Pulmonary artery endothelial cell (primary cell): ENCODE measurements at regions not wholly inside any gene's neighbourhood (a gene's known extent, or its start where the extent isn't known, plus 50 kb on each side); places are given as distances from the start of the nearest gene placed in this dataset.
"Not testable (repeated sequence)": the region's sequence is repeated elsewhere in the genome, so short reads cannot be mapped to it uniquely, and the experiment has no call there.

Source experiments
- DNase-seq: peaks from one replicate; pipeline ENCODE4 v3.0.0-alpha.2; 2011; ENCODE audit warnings: low read depth, low spot score

GRCh38 chr3:80983753-80984152 is 777.7 kb downstream of the GBE1 start:
- no peak for DNase-seq

GRCh38 chr3:80978216-80978969 is 783.1 kb downstream of the GBE1 start:
- DNase-seq: no peak

DNA sequence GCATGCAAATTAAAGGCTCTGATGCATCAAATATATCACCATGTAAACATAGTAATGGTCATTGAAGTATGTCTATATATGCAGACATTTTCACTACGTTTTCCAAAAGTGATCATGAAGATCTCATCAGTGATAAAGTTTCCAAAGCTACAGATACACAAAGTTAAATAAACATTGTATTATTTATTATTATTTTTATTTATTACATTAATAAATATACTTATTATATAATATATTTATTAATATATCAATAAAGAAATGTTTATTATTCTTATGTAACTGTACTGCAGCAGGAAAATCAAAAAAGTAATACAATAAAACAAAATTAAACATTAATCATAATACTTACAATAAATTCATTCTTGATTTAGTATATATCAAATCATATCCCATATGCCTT is 791.2 kb downstream of the GBE1 start:
- DNase-seq: no peak

DNA sequence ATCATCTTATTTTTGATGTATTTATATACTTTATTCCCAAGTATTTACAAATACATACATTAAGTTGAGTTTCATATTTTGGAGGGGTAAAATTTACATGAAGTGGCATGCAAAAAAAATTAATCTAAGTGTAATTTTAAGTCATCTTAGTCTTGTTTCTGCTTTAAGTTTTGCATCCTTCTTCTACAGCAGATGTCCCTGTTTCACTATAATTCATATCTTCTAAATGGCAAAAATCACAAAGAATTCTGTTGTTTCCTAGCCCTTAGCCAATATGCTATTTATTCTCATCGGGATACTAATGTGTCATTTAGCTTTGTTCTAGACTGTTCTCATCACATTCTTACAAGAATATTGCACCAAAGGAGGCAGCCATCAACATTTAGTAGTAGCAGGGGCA is 831.9 kb downstream of the GBE1 start:
- DNase-seq: no peak

- no peak for DNase-seq
Measured at GRCh38 chr3:80914854-80915253, 846.6 kb downstream of the GBE1 start.

- DNase-seq: no peak
Measured at GRCh38 chr3:80898211-80898610, 863.2 kb downstream of the GBE1 start.

DNA sequence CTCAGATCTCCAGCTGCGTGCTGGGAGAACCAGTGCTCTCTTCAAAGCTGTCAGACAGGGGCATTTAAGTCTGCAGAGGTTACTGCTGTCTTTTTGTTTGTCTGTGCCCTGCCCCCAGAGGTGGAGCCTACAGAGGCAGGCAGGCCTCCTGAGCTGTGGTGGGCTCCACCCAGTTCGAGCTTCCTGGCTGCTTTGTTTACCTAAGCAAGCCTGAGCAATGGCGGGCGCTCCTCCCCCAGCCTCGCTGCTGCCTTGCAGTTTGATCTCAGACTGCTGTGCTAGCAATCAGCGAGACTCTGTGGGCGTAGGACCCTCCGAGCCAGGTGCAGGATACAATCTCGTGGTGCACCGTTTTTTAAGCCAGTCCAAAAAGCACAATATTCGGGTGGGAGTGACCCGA is 864.4 kb downstream of the GBE1 start:
- not testable (repeated sequence) for DNase-seq

GRCh38 chr3:80890571-80890970 is 870.9 kb downstream of the GBE1 start:
- DNase-seq: no peak

- no peak for DNase-seq
Measured at GRCh38 chr3:80889535-80889934, 871.9 kb downstream of the GBE1 start.

DNA sequence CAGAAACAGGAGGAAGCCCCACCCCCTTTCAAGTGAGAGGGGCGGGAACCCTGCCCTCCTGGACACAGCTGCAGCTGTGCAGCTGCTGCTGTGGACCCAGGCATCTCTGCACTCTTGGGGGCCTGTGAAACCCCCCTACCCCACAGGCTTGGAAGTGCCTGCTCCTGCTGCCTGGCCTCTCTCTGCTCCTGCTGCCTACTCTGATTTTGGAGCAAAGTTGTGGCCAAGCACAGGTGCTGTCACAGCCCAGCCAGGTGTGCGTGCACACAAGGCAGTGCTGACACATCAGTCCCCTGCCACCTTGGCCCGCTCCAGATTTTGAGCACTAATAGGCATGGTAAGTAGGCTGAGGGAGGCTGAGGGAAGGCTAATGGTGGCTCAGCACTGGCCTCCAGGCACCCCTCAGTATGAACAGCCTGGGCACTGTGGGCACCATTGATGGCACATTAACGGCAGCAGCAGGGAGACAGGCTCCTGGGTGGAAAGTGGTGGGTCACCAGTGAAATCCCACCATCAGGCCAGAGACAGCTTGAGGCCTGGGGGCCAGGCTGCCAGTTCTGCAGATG is 890.9 kb downstream of the GBE1 start:
- DNase-seq: no peak

GRCh38 chr3:80855482-80855881 is 906.0 kb downstream of the GBE1 start:
- DNase-seq: no peak

- no peak for DNase-seq
Measured at GRCh38 chr3:80836395-80836794, 925.0 kb downstream of the GBE1 start.

DNA sequence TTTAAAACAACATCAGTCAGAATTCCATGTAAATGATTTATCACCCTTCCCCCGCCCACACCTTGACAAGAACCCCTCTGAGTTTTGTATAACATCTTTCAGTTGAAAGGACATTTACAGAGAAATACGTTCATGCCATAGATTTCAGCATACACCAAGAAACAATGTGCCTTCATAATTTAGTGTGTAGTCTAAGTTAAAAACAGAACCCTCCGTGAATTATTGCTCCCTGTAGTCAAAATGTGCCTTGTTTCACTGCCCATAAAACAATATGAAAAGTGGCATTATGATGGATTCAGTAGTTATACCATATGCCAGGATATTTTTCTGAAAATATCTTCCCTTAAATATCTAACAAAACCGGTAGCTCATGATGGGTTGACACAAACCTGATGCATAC is 953.9 kb downstream of the GBE1 start:
- DNase-seq: no peak

GRCh38 chr3:80806673-80807072 is 954.8 kb downstream of the GBE1 start:
- DNase-seq: no peak

GRCh38 chr3:80788914-80789313 is 972.5 kb downstream of the GBE1 start:
- no peak for DNase-seq

- no peak for DNase-seq
Measured at GRCh38 chr3:80785875-80786274, 975.6 kb downstream of the GBE1 start.

GRCh38 chr3:80785475-80785874 is 976.0 kb downstream of the GBE1 start:
- DNase-seq: no peak

- no peak for DNase-seq
Measured at GRCh38 chr3:80771085-80771484, 990.4 kb downstream of the GBE1 start.

- DNase-seq: no peak
Measured at GRCh38 chr3:80770106-80771074, 991.1 kb downstream of the GBE1 start.

DNA sequence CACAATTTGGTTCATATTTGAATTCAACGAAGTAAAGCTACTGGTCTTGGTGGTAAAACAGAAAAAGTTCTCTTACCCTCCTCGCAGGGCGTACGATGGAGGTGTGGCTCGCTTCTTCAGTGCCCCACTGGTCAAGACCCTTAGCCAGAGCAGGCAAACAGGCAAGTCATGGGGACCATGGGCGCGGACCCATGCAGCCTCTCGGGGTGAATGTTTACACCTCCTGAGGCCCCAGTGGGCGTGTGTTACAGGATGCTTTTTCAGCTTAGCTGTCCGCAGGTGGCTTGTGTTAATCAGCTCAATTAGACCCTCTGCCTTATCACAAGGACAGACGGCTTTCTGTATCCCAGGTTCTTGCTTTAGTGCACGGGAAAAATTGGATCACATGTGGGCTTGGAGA is 991.8 kb downstream of the GBE1 start:
- no peak for DNase-seq

DNA sequence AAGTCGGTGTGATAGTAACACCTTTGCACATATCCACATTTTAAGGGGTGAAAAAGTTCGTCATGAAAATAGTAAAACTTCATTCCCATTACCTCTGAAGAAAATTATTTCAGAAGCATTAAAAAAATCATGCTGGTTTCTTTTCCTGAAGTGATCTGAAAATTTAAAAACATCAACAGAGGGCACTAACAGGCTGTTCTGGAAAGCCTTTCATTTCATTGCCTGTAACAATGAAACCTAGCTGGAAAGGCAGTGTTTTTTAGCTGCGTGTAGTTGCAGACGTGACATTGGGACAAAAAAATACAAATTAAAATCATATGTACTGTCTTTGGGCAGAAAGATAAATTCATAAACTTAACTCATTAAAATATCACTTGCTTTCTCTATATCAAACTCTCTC is 993.8 kb downstream of the GBE1 start:
- DNase-seq: no peak

DNA sequence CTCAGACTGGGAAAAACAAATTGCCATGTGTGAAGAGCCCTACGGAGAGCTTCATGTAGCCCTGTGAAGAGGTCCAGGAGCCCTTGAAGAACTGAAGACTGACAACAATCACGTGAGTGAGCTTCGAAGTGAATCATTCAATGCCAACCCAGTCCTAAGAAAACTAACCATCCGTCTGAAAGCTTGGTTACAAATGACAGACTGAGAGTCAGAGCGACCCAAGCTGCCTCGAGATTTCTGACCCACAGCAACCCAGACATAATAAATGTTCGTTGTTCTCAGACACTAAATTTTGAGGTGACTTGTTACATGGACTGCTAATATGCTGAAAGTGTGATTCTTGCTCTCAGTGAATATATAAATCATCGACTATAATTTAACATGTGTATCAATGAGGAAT is 987.2 kb upstream of the ROBO1 start:
- DNase-seq: no peak
